Ishikawa (cell line): ENCODE measurements at regions not wholly inside any gene's neighbourhood (a gene's known extent, or its start where the extent isn't known, plus 50 kb on each side); places are given as distances from the start of the nearest gene placed in this dataset.

ENCODE experiments used
- CEBPB ChIP-seq: IDR thresholded peaks from 2 replicates; pipeline ENCODE4 v1.6.1; 2012
- CREB1 ChIP-seq: IDR thresholded peaks from 2 replicates; pipeline ENCODE4 v1.6.1; 2012; ENCODE audit warnings: low read depth
- EP300 ChIP-seq: IDR thresholded peaks from 2 replicates; pipeline ENCODE4 v1.6.1; 2012; ENCODE audit warnings: borderline replicate concordance
- FOXM1 ChIP-seq: IDR thresholded peaks from 2 replicates; pipeline ENCODE4 v1.6.1; 2012; ENCODE audit warnings: low read depth, borderline replicate concordance
- MAX ChIP-seq: IDR thresholded peaks from 2 replicates; pipeline ENCODE4 v1.6.1; 2012
- NFIC ChIP-seq: IDR thresholded peaks from 2 replicates; pipeline ENCODE4 v1.6.1; 2012
- RAD21 ChIP-seq: IDR thresholded peaks from 2 replicates; pipeline ENCODE4 v1.6.1; 2012; ENCODE audit warnings: low read depth
- TAF1 ChIP-seq: IDR thresholded peaks from 2 replicates; pipeline ENCODE4 v1.6.1; 2012; ENCODE audit warnings: low read depth, mild to moderate bottlenecking
- TEAD4 ChIP-seq: IDR thresholded peaks from 2 replicates; pipeline ENCODE4 v1.6.1; 2012
- YY1 ChIP-seq: IDR thresholded peaks from 2 replicates; pipeline ENCODE4 v1.6.1; 2012; ENCODE audit warnings: low read depth
- TF ChIP-seq, protein P1 (sequence below): IDR thresholded peaks from 2 replicates; pipeline ENCODE4 v1.6.1; 2012; ENCODE audit warnings: low read depth, mild to moderate bottlenecking

DNA sequence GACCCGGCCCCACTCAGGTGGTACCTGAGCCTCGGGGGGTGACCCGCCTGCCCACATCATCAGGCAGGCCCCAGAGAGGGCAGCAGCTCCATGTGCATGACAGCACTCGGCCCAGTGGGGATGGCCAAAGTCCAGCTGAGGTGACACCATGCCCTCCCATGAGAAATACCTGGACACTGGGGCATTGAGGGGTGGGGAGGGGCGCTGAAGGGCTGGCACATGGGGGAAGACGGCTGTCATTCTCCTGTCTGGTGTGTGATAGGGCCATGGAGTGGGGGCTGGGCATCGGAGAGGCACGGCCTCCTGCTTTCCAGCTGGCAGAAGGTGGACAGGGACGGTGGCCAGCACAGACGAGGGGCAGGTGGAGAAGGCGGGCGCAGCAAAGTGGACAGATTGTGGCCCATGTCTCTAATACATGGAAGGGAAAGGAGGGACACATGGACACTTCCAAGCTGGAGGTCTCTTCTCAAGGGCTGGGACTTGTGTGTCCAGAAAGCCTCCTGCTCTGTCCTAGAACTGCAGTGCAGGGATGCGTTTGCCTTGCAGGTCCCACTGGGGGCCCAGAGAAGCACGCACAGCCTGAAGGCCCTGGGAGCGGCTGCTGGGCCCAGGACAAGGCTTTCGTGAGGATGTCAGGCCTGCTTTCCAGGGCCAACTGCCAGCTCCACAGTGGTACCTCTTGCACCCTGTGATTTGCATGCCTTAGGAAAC, 302.2 kb downstream of the NDUFA10 start:
- TF ChIP-seq NFIC (no peak), RAD21 (no peak), EP300 (no peak), TAF1 (no peak), TEAD4 (no peak), MAX (no peak), YY1 (no peak), FOXM1 (no peak), CREB1 (no peak), CEBPB (no peak)
- TF ChIP-seq, protein P1, sequence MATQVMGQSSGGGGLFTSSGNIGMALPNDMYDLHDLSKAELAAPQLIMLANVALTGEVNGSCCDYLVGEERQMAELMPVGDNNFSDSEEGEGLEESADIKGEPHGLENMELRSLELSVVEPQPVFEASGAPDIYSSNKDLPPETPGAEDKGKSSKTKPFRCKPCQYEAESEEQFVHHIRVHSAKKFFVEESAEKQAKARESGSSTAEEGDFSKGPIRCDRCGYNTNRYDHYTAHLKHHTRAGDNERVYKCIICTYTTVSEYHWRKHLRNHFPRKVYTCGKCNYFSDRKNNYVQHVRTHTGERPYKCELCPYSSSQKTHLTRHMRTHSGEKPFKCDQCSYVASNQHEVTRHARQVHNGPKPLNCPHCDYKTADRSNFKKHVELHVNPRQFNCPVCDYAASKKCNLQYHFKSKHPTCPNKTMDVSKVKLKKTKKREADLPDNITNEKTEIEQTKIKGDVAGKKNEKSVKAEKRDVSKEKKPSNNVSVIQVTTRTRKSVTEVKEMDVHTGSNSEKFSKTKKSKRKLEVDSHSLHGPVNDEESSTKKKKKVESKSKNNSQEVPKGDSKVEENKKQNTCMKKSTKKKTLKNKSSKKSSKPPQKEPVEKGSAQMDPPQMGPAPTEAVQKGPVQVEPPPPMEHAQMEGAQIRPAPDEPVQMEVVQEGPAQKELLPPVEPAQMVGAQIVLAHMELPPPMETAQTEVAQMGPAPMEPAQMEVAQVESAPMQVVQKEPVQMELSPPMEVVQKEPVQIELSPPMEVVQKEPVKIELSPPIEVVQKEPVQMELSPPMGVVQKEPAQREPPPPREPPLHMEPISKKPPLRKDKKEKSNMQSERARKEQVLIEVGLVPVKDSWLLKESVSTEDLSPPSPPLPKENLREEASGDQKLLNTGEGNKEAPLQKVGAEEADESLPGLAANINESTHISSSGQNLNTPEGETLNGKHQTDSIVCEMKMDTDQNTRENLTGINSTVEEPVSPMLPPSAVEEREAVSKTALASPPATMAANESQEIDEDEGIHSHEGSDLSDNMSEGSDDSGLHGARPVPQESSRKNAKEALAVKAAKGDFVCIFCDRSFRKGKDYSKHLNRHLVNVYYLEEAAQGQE = no peak
